MCF 10A (cell line): ENCODE measurements at regions not wholly inside any gene's neighbourhood (a gene's known extent, or its start where the extent isn't known, plus 50 kb on each side); places are given as distances from the start of the nearest gene placed in this dataset.

Experiments used
- BruUV-seq: library from RNA; stranded (reverse); fragments of 400-500 nt; replicated peaks from 2 replicates; lab custom pipeline; 2021; lab: Mats Ljungman, UMichigan
- CTCF ChIA-PET: fragments of 300-600 bp; sonication (Branson Sonifier 250); formaldehyde crosslinking; extraction: SDS; loops from one replicate; lab custom pipeline; 2021; ENCODE audit warnings: antibody characterized with exemption, inconsistent platforms; lab: Yijun Ruan, JAX
- POLR2A ChIA-PET: fragments of 300-600, 350-650 bp; sonication (Branson Sonifier 250); formaldehyde crosslinking; extraction: SDS; loops from one replicate; lab custom pipeline; 2020; ENCODE audit warnings: antibody characterized with exemption, inconsistent platforms; lab: Yijun Ruan, JAX
- DNase-seq: peaks from one replicate; pipeline ENCODE4 v3.0.0-alpha.2; 2018; ENCODE audit not compliant: unreplicated experiment
- H3K27ac Mint-ChIP-seq: one replicate; pipeline ENCODE4 v1.8.0; 2022; ENCODE audit warnings: mild to moderate bottlenecking, low read depth, mixed read lengths; ENCODE audit not compliant: unreplicated experiment
- H3K27me3 Mint-ChIP-seq: one replicate; pipeline ENCODE4 v1.8.0; 2022; ENCODE audit warnings: mixed read lengths; ENCODE audit not compliant: insufficient read depth, unreplicated experiment
- H3K36me3 Mint-ChIP-seq: one replicate; pipeline ENCODE4 v1.8.0; 2022; ENCODE audit warnings: mild to moderate bottlenecking, moderate library complexity, mixed read lengths; ENCODE audit not compliant: insufficient read depth, unreplicated experiment
- H3K4me1 Mint-ChIP-seq: one replicate; pipeline ENCODE4 v1.8.0; 2022; ENCODE audit warnings: mixed read lengths; ENCODE audit not compliant: insufficient read depth, unreplicated experiment
- H3K4me3 Mint-ChIP-seq: one replicate; pipeline ENCODE4 v1.8.0; 2022; ENCODE audit warnings: mild to moderate bottlenecking, moderate library complexity, mixed read lengths; ENCODE audit not compliant: unreplicated experiment
- H3K9me3 Mint-ChIP-seq: one replicate; pipeline ENCODE4 v1.8.0; 2022; ENCODE audit warnings: mixed read lengths; ENCODE audit not compliant: unreplicated experiment
- intact Hi-C: fragments of 100-400 bp; cut with micrococcal nuclease; formaldehyde crosslinking; loops from 2 replicates; pipeline ENCODE4 v1.14.1; 2022
- TF ChIP-seq, protein P1 (sequence below): fragments of 200-600 bp; IDR thresholded peaks from one replicate; pipeline ENCODE4 v1.8.0; 2022; ENCODE audit warnings: antibody characterized with exemption, mild to moderate bottlenecking; ENCODE audit not compliant: unreplicated experiment

DNA sequence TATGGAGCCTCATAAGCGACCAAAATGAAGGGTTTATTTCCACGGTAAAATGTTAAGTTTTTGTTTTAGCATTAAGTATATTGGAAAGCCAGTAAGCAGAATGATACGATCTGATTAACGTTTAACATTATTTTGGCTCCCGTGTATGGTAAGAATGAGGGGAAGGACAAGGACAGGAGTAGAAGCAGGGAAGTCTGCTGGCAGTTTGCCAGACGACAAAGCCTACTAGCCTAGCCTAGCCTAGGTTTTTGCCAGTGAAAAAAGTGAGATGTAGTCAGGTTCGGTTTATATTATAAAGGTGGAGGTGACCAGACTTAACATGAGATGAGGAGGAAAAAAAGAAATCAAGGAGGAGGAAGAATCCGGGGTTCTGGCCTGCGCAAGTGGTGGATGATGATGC lies 78.9 kb upstream of the ARHGAP32 start:
- BruUV-seq = no TSS peak
- intact Hi-C loops = no loop called here
- H3K27me3 Mint-ChIP-seq = no peaks in the 10 kb centered on the region
- H3K36me3 Mint-ChIP-seq = peaks cover 6% of the 10 kb centered on the region
- no peaks in the 10 kb centered on the region for H3K9me3 Mint-ChIP-seq
- CTCF ChIA-PET = interaction anchor here (0.7 kb wide), 1 partner anchor 190 kb away, joined by 3 read pairs; no protein-coding TSS in a partner anchor
- no peak for DNase-seq
- H3K4me3 Mint-ChIP-seq = no peak overlapping the region
- TF ChIP-seq, protein P1, sequence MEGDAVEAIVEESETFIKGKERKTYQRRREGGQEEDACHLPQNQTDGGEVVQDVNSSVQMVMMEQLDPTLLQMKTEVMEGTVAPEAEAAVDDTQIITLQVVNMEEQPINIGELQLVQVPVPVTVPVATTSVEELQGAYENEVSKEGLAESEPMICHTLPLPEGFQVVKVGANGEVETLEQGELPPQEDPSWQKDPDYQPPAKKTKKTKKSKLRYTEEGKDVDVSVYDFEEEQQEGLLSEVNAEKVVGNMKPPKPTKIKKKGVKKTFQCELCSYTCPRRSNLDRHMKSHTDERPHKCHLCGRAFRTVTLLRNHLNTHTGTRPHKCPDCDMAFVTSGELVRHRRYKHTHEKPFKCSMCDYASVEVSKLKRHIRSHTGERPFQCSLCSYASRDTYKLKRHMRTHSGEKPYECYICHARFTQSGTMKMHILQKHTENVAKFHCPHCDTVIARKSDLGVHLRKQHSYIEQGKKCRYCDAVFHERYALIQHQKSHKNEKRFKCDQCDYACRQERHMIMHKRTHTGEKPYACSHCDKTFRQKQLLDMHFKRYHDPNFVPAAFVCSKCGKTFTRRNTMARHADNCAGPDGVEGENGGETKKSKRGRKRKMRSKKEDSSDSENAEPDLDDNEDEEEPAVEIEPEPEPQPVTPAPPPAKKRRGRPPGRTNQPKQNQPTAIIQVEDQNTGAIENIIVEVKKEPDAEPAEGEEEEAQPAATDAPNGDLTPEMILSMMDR = no peak
- peaks cover 5% of the 10 kb centered on the region for H3K4me1 Mint-ChIP-seq
- POLR2A ChIA-PET = no interaction called here
- no peak overlapping the region for H3K27ac Mint-ChIP-seq

DNA sequence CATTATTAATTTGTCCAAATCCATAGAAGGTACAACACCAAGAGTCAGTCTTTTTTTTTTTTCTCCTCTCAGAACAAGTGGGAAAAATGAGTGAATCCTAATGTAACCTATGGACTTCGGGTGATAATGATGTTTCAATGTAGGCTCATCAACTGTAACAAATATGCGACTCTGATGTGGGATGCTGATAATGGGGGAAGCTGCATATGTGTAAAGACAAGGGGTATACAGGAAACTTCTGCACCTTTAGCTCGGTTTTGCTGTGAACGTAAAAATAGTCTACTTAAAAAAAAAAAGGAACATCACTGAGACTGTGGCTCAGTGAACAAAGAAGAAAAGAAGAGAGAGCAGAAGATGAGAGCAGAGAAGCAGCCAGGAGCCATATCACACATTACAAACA lies 78.3 kb upstream of the ARHGAP32 start:
- Mint-ChIP-seq H3K4me3 (no peak overlapping the region), H3K36me3 (peaks cover 6% of the 10 kb centered on the region), H3K4me1 (peaks cover 5% of the 10 kb centered on the region), H3K9me3 (no peaks in the 10 kb centered on the region), H3K27me3 (no peaks in the 10 kb centered on the region), H3K27ac (no peak overlapping the region)
- BruUV-seq = no TSS peak
- intact Hi-C loops = no loop called here
- TF ChIP-seq, protein P1 = no peak
- ChIA-PET POLR2A (interaction anchor here (1.7 kb wide), 1 partner anchor 8 kb away, joined by 5 read pairs; no protein-coding TSS in a partner anchor), CTCF (interaction anchor here (0.7 kb wide), 1 partner anchor 190 kb away, joined by 3 read pairs; no protein-coding TSS in a partner anchor)
- DNase-seq = no peak

DNA sequence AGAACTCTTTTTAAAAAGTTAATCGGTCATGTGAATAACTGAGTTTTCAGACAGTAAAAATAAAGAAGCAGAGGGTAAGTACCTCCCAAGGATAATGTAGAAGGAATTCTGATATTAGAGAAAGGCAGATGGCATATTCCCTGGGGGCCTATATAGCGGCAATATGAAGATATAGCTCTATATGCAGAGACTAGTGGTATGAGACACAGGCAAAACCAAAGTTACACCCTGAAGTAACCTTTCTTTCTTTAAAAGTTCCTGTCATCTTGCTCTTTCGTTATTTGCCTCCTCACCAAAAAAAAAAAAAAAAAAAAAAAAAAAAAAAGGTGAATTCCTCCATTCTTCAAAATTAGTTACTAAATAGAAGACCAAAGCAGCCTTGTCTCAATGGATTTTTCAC lies 76.2 kb upstream of the ARHGAP32 start:
- CTCF ChIA-PET = interaction anchor here (0.5 to 0.6 kb wide), 2 partner anchors 12 to 28 kb away, joined by 3 read pairs; no protein-coding TSS in a partner anchor
- TF ChIP-seq, protein P1 = no peak
- BruUV-seq = no TSS peak
- H3K4me3 Mint-ChIP-seq = no peak overlapping the region
- H3K4me1 Mint-ChIP-seq = peaks cover 11% of the 10 kb centered on the region
- H3K36me3 Mint-ChIP-seq = peaks cover 6% of the 10 kb centered on the region
- DNase-seq = no peak
- intact Hi-C loops = no loop called here
- POLR2A ChIA-PET = no interaction called here
- H3K27ac Mint-ChIP-seq = no peak overlapping the region
- no peaks in the 10 kb centered on the region for H3K9me3 Mint-ChIP-seq
- no peaks in the 10 kb centered on the region for H3K27me3 Mint-ChIP-seq

DNA sequence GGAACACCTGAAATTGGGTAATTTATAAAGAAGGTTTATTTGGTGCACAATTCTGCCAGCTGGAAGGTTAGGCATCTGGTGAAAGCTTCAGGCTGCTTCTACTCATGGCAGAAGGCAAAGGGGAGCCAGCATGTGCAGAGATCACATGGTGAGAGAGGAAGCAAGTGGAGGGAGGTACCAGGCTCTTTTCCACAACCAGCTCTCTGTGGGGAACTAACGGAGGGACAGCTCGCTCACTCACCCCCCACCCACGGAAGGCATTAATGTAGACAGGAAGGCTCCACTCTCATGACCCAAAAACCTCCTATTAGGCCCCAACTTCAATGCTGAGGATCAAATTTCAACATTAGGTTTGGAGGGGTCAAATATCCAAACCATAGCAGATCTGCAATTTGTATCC lies 75.6 kb upstream of the ARHGAP32 start:
- POLR2A ChIA-PET = interaction anchor here (0.5 kb wide), 1 partner anchor 55 kb away, joined by 3 read pairs; no protein-coding TSS in a partner anchor
- TF ChIP-seq, protein P1 = no peak
- Mint-ChIP-seq H3K27ac (no peak overlapping the region), H3K9me3 (no peaks in the 10 kb centered on the region), H3K36me3 (peaks cover 6% of the 10 kb centered on the region), H3K4me1 (peaks cover 11% of the 10 kb centered on the region), H3K4me3 (no peak overlapping the region), H3K27me3 (no peaks in the 10 kb centered on the region)
- no peak for DNase-seq
- BruUV-seq = no TSS peak
- intact Hi-C loops = no loop called here
- CTCF ChIA-PET = interaction anchor here (0.5 kb wide), 1 partner anchor 13 kb away, joined by 3 read pairs; no protein-coding TSS in a partner anchor
